CD4-positive, alpha-beta T cell treated with Interleukin-10 for 1 hour (primary cell): ENCODE measurements at regions not wholly inside any gene's neighbourhood (a gene's known extent, or its start where the extent isn't known, plus 50 kb on each side); places are given as distances from the start of the nearest gene placed in this dataset.

Experiments used
- DNase-seq: peaks from one replicate; pipeline ENCODE4 v3.0.0-alpha.2; 2020

DNA sequence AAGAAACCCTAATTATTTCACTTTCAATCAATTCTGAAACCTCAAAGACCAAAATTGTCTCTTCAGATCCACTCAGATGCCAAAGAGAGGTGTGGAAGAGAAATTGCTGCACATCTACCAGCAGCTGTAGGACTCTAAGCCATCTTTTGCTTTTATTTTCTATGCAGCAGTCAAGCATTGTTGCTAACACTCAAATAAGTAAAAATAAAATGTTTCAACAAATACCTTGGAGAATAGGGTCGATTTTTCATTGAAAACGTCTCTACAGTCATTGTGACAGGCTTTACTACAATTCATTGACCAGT, 66.4 kb upstream of the CFAP20DC start:
- DNase-seq: no peak

- DNase-seq: no peak
Observed at GRCh38 chr3:59115364-59116232, 65.8 kb upstream of the CFAP20DC start.

- DNase-seq: no peak
Observed at GRCh38 chr3:59107856-59108815, 58.3 kb upstream of the CFAP20DC start.

DNA sequence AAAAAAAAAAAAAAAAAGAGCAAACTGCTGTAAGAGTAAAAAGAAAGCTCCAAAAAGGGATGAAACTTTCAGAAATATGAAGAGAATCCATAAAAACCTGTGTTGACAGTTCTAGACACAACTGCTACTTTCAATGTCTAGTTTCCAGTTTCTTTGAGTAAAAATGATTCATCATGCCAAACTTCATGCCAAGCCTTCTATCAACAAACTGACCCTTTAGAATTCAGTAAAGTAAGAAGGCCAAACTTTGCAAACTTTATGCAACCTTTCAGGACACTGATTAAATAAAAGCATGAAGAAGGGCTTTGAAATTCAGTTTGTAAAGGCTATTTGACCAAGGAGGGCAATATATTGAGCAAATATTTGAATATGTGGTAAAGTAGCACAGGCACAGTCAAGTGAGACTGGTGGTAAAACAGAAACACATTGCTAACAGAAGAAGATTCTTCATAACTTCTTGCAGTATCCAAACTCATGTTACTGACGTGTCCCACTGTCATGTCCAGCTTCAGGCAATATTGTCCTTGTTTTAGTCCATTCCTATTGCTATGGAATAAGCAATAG, 56.3 kb upstream of the CFAP20DC start:
- DNase-seq: no peak

- DNase-seq: no peak
Observed at GRCh38 chr3:59103552-59103951, 53.7 kb upstream of the CFAP20DC start.

- no peak for DNase-seq
Observed at GRCh38 chr3:59101231-59101736, 51.5 kb upstream of the CFAP20DC start.
